IPS-20b (cell line): ENCODE measurements at regions not wholly inside any gene's neighbourhood (a gene's known extent, or its start where the extent isn't known, plus 50 kb on each side); places are given as distances from the start of the nearest gene placed in this dataset.

Experiments
- H3K27ac ChIP-seq: one replicate; pipeline ENCODE4 v1.5.1; 2013; ENCODE audit warnings: low read length
- H3K27me3 ChIP-seq: 2 replicates; pipeline ENCODE4 v1.6.1; 2013; ENCODE audit warnings: mild to moderate bottlenecking, low read length, inconsistent platforms; ENCODE audit not compliant: insufficient read depth
- H3K36me3 ChIP-seq: 2 replicates; pipeline ENCODE4 v1.6.1; 2013; ENCODE audit warnings: low read depth, mild to moderate bottlenecking, inconsistent platforms, low read length, moderate library complexity; ENCODE audit not compliant: insufficient read depth
- H3K4me1 ChIP-seq: 2 replicates; pipeline ENCODE4 v1.6.1; 2013; ENCODE audit warnings: mild to moderate bottlenecking, control low read depth, inconsistent platforms, low read length, moderate library complexity; ENCODE audit not compliant: insufficient read depth
- H3K4me3 ChIP-seq: 2 replicates; pipeline ENCODE4 v1.5.1; 2013; ENCODE audit warnings: mild to moderate bottlenecking, low read length, inconsistent platforms
- H3K9ac ChIP-seq: 2 replicates; pipeline ENCODE4 v1.6.1; 2013; ENCODE audit warnings: low read depth, mild to moderate bottlenecking, inconsistent platforms, low read length, moderate library complexity
- H3K9me3 ChIP-seq: 2 replicates; pipeline ENCODE4 v1.6.1; 2013; ENCODE audit warnings: mild to moderate bottlenecking, low read depth, low read length, inconsistent platforms; ENCODE audit not compliant: insufficient read depth

DNA sequence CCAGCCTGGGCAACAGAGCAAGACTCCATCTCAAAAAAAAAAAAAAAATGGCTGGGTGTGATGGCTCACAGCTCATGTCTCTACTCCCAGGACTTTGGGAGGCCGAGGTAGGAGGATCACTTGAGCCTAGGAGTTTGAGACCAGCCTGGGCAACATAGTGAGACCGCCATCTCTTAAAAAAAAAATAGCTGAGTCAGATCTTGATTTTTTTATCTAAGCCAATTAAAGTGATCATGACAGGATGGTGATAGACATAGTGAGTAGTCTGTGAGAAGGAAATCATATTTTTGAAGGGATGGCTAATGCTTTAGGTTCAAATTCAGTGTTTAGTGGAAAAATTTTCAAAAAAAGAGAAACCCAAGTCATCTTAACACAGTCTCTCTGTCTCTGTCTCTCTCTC is 114.6 kb upstream of the JARID2 start:
- no peaks in the 10 kb centered on the region for H3K9me3 ChIP-seq
- H3K27me3 ChIP-seq, result no peaks in the 10 kb centered on the region
- no peak overlapping the region for H3K9ac ChIP-seq
- H3K4me1 ChIP-seq, result peaks cover 12% of the 10 kb centered on the region
- no peak overlapping the region for H3K4me3 ChIP-seq
- H3K36me3 ChIP-seq, result no peaks in the 10 kb centered on the region
- no peak overlapping the region for H3K27ac ChIP-seq

DNA sequence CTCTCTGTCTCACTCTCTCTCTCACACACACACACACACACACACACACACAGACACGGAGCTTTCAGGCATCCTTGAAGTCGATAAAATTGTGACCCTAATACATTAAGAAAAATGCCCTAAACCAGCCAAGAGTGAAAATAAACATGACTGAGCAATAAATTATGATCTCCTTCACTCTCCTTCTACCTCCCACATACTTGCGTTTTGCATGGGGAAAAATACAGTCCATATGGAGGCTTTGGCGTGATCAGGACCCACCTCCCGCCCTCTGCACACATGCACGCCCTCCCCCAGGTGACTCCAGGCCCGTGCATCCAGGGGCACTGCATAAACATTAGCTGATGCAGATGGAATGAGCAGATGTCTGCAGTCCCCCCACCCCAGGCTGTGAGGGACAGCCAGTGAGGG is 114.2 kb upstream of the JARID2 start:
- no peaks in the 10 kb centered on the region for H3K9me3 ChIP-seq
- H3K4me1 ChIP-seq, result peaks cover 15% of the 10 kb centered on the region
- H3K36me3 ChIP-seq, result no peaks in the 10 kb centered on the region
- no peak overlapping the region for H3K9ac ChIP-seq
- no peak overlapping the region for H3K27ac ChIP-seq
- H3K4me3 ChIP-seq, result no peak overlapping the region
- H3K27me3 ChIP-seq, result no peaks in the 10 kb centered on the region

DNA sequence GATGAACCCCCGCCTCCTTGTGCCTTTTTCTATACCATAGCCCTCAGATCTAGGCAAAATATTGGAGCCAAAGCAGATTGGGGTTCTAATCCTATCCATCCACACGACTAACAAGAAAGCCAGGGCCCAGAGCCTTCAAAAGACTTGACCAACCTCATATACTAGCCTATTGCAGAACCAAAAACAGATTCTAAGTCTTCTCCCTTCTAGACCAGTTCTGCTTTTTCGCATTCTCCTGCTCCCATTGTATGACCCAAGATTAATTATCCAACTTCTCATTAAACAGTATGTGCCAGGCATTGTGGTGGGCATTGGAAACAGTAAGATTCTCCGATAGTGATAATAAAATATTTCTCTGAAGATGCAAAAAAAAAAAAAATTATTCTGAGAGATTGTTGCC is 113.7 kb upstream of the JARID2 start:
- Histone ChIP-seq H3K36me3 (no peaks in the 10 kb centered on the region), H3K27ac (no peak overlapping the region), H3K9me3 (no peaks in the 10 kb centered on the region), H3K4me3 (no peak overlapping the region), H3K4me1 (peaks cover 15% of the 10 kb centered on the region), H3K9ac (no peak overlapping the region), H3K27me3 (no peaks in the 10 kb centered on the region)

DNA sequence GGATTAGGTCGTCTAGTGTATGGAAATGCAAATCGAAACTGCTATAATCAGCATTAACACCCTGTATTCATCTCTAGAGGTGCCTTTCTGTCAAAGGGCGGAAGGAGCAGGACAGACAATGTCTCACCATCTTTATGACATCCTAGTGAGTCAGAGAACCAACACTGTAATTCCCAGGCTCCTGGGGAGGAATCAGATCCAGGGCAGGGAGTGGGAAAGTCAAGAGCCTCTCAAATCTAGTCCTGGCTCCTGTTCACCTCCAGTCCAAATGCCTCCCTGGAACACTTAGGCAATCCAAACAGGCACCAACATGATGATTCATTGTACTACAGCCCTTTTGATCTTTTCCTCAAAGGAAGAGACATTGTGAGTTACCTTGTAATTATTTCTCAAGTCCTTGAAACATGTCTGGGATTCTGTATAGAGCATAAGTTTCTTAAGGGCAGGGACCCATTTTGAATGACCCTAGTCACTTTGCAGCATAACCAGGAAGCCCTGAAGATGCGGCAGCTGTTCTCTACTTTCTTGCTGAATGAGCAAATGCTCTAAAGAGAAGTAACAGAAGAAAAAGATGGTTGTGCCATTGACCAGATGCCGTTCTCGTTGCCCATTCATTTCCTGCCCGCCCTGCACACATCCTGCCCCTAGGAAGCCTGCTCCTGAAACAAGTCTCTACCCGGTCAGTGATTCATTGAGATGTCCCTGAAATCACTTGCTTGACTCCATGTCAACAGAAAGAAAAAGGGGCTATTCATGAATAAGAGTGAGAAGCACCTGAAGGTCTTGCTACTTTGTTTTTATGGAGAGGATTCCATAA is 112.8 kb upstream of the JARID2 start:
- Histone ChIP-seq H3K27me3 (no peaks in the 10 kb centered on the region), H3K4me1 (peaks cover 15% of the 10 kb centered on the region), H3K9me3 (no peaks in the 10 kb centered on the region), H3K36me3 (no peaks in the 10 kb centered on the region), H3K27ac (no peak overlapping the region), H3K9ac (no peak overlapping the region), H3K4me3 (no peak overlapping the region)

DNA sequence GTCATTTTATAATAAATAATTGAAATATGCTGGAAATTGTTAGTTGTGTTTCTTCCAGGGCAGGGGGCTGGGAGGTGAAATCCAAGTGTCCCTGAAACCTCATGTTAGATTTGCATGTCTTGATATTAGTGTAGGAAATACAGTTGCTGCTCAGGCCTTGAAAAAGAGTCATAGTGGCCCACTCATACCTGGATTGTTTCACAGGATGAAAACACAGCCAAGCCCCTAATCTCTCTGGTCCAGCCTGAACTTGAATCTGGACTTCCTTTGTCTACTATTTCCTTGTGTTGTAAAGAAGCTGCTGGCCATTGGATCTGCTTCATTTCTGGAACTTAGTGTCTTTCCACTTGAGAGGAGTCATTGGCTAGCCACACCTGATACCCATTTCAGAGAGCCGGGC is 108.8 kb upstream of the JARID2 start:
- no peaks in the 10 kb centered on the region for H3K27me3 ChIP-seq
- H3K9me3 ChIP-seq, result no peaks in the 10 kb centered on the region
- peaks cover 7% of the 10 kb centered on the region; the same call in 1 of the 2 replicates for H3K4me1 ChIP-seq
- H3K9ac ChIP-seq, result no peak overlapping the region
- H3K27ac ChIP-seq, result no peak overlapping the region
- no peak overlapping the region for H3K4me3 ChIP-seq
- no peaks in the 10 kb centered on the region for H3K36me3 ChIP-seq

DNA sequence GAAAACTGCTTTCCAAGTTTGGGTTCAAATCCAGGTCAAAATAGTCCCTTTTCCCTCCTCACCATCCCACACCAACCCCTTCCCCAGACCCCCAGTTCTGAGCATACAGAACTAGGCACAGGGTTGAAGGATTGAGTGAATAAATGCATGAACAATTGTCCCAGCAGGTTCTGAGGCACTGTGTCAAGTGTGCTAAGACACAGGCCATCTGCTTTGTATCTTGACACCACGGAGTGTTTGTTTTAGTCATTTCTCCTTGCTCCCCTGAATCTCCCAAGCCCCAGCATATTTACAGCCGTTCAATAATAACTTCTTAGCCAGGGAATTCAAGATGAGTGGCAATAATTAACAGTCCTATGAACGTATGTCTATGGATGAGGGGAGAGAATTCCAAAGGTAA is 102.8 kb upstream of the JARID2 start:
- no peaks in the 10 kb centered on the region for H3K4me1 ChIP-seq
- no peak overlapping the region for H3K27ac ChIP-seq
- no peaks in the 10 kb centered on the region for H3K9me3 ChIP-seq
- H3K9ac ChIP-seq, result no peak overlapping the region
- H3K27me3 ChIP-seq, result no peaks in the 10 kb centered on the region
- no peak overlapping the region for H3K4me3 ChIP-seq
- no peaks in the 10 kb centered on the region for H3K36me3 ChIP-seq

DNA sequence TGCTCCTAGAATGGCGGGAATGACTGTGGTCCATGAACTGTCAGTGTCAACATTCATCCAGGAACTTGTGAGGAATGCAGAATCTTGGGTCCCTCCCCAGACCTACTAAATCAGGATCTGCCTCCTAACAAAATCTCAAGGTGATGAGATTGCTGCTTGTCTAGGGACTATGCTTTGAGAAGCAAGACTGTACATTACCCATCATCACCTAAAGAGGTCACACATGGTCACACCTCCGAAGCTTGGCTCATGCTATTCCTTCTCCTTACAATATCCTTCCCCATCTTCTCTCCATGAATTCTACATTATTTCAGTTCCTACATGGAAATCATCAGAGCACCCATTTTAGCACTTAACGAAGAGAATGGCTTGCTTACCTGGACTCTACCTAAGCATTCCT is 102.3 kb upstream of the JARID2 start:
- Histone ChIP-seq H3K9me3 (no peaks in the 10 kb centered on the region), H3K27ac (no peak overlapping the region), H3K36me3 (no peaks in the 10 kb centered on the region), H3K4me3 (no peak overlapping the region), H3K27me3 (no peaks in the 10 kb centered on the region), H3K4me1 (no peaks in the 10 kb centered on the region), H3K9ac (no peak overlapping the region)

DNA sequence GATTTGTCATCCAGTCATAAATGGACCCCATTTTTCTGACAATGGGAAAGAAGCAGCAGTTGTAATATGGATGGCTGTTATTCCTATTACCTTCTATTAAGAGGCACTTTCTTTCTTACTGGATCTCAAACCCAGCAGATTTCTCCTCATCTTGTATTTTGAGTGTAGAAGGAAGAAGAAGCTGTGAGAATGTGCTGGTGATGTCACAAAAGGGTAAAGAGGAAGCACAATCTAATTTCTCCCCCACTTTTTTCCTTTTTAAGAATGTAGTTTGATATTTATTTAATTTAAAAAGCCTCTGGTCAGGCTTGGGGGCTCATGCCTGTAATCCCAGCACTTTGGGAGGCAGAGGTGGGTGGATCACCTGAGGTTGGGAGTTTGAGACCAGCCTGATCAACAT is 100.0 kb upstream of the JARID2 start:
- Histone ChIP-seq H3K36me3 (no peaks in the 10 kb centered on the region), H3K27ac (no peak overlapping the region), H3K9me3 (no peaks in the 10 kb centered on the region), H3K4me1 (no peaks in the 10 kb centered on the region), H3K4me3 (no peak overlapping the region), H3K9ac (no peak overlapping the region), H3K27me3 (no peaks in the 10 kb centered on the region)

DNA sequence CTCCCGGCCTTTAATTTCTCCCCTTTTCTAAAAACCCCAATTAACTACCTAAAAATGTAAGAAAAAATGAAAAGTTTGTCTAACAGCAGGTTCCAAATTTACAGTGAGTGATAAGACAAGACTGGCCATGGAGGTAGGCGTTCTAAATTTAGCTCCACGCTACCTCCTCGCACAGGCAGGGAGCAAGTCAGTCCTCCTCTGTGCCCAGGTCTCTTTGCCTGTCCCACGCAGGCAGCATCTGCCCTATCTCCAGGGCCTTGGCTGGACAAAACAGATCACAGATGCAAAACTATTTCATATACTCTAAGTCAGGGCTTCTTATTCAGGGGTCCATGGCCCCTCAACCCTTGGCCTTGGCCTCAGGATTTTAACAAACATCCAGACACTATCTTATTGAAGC is 98.0 kb upstream of the JARID2 start:
- H3K4me3 ChIP-seq, result no peak overlapping the region
- no peaks in the 10 kb centered on the region for H3K36me3 ChIP-seq
- H3K27ac ChIP-seq, result no peak overlapping the region
- no peaks in the 10 kb centered on the region for H3K9me3 ChIP-seq
- no peak overlapping the region for H3K9ac ChIP-seq
- H3K4me1 ChIP-seq, result no peaks in the 10 kb centered on the region
- no peaks in the 10 kb centered on the region for H3K27me3 ChIP-seq

DNA sequence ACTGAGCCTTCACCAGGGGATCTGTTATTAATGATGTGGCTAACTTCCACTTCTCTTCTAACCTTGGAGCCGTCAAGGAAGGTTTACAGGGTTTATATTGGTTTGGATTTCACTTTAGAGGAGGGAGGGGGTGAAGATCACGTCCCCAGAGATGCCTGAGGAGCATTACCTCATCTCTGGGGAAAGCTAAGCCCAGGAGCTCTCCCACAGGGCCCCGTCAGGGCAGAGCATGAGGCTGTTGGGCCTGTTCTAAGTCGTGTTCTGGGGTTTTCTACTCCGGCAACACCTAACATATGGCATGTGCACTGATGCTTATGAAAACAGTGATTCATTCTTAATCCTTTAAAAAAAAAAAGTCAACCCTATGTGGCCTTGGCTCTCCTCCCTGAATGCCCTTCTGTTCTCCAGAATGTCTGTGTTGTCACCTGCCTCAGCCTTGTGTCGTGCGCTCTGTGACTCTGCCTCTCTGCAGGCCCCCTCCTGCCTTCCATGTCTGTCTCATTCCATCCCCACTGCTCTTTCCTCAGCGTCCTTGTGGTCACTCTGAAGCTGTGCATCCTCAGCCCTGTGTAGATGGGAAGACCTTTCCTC is 97.4 kb upstream of the JARID2 start:
- Histone ChIP-seq H3K4me1 (no peaks in the 10 kb centered on the region), H3K36me3 (no peaks in the 10 kb centered on the region), H3K4me3 (no peak overlapping the region), H3K9me3 (no peaks in the 10 kb centered on the region), H3K9ac (no peak overlapping the region), H3K27ac (no peak overlapping the region), H3K27me3 (no peaks in the 10 kb centered on the region)

DNA sequence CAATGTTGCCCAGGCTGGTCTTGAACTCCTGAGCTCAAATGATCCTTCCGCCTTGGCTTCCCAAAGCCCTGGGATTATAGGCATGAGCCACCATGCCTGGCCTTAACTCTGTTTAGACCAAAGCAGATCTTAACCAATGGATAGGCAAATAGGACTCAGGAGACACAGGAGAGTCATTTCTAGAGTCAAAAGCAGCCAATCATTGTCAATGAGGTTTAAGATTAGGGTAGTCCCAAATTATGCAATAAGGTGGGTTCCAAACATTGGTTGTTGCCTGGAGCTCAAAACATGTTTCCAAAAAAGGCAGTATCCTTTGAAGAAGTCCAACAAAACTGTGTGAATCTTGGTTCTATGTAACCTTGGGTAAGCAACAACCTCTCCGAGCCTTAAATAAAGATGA is 95.7 kb upstream of the JARID2 start:
- H3K9me3 ChIP-seq, result no peaks in the 10 kb centered on the region
- no peaks in the 10 kb centered on the region for H3K27me3 ChIP-seq
- H3K36me3 ChIP-seq, result no peaks in the 10 kb centered on the region
- no peak overlapping the region for H3K4me3 ChIP-seq
- H3K9ac ChIP-seq, result no peak overlapping the region
- H3K4me1 ChIP-seq, result no peaks in the 10 kb centered on the region
- H3K27ac ChIP-seq, result no peak overlapping the region

DNA sequence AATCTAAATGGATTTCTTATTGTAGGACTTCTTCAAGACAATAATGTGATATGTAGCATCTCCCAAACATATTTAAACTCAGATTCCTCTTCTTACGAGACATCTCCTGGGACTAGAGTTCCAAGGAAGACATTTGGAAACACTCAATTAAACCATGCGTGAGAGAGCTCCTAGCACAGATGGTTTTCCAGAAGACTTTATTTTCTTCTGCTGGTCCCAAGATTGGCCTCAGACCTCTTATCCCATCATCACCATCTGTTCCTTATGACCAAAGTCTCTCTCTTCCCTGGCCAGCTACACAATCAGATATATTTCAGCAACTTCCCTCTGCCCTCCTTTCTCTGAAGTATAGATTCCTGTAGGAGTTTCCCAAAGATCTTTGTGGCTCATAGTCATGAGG is 93.2 kb upstream of the JARID2 start:
- no peaks in the 10 kb centered on the region for H3K4me1 ChIP-seq
- no peaks in the 10 kb centered on the region for H3K9me3 ChIP-seq
- H3K9ac ChIP-seq, result no peak overlapping the region
- H3K36me3 ChIP-seq, result no peaks in the 10 kb centered on the region
- no peak overlapping the region for H3K27ac ChIP-seq
- H3K27me3 ChIP-seq, result no peaks in the 10 kb centered on the region
- no peak overlapping the region for H3K4me3 ChIP-seq
